ENCODE measurements at regions not wholly inside any gene's neighbourhood (a gene's known extent, or its start where the extent isn't known, plus 50 kb on each side); places are given as distances from the start of the nearest gene placed in this dataset.

DNA sequence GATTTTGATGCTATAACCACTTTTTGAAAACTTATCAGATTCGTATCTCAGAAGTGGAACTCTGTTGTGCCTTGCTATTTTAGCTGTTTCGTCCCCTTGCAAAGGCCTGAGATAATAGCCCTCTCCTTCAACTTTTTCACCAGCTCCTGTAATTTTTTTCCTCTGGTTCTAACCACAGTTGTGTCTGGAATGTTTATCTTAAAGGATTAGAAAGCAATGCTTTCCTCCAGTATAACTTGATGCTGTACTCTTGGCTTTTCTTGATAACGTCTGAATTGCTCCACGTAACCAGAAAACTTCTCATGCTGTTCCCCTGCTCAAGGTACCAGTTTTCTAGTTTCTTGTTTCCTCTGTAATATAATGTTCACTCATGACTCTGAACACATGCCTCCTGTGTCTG lies 209.4 kb downstream of the DTWD2 start:
- no peak for DNase-seq

DNA sequence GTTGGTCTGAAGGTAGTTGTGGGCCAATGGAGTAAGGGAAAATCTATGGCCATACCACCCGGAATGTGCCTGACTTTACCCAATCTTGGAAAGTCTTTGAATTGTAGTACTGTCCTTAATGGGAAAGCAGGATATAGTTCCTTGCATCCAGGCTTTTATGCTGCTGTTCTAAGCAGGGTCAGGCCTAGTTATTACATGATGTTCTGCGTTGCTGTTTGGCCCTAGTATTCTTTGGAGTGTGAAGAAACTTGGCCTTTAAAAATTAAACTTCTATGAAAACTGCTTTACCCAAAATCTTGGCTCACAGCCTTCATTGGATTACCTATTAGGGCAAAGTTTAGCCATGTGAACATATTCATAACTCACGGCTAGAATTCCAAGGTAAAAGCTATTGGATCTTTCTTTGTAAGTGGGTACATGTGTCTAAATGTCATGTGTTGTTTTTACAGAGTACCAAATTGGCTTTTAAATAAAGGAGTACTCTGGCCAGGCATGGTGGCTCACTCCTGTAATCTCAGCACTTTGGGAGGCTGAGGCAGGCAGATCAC lies 211.1 kb downstream of the DTWD2 start:
- DNase-seq, result no peak

- DNase-seq, result no peak
Observed at GRCh38 chr5:118776755-118777154, 211.6 kb downstream of the DTWD2 start.

DNA sequence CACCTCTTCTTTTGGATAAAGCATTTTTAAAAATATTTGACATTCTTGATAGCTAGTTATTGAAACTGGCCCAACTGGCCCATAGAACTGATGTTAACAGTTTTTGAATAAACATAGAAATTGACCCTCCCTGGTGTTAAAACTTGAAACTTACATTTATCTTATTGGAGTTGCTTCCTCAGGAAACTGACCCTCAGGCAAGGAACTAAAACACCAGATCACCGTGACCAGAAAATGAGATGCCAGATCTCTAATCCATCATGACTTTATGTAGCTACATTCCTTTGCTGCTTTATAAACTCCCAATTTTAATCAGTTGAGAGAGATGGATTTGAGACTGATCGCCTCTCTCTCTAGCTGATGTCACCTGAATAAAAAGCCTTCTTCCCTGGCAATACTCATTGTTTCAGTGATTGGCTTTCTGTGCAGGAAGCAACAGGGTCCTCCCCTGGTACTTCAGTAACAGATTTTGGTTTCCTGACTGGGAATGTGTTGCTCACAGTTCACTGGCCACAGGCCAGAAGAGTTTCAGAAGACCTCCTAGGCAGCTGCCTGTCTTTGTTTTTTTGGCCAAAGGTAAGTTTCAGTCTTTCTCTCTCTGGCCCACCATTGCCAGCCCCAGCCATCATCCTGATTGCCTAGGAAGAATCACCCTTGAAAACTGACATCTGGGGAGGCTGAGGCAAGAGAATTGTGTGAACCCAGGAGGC lies 212.4 kb downstream of the DTWD2 start:
- no peak for DNase-seq

DNA sequence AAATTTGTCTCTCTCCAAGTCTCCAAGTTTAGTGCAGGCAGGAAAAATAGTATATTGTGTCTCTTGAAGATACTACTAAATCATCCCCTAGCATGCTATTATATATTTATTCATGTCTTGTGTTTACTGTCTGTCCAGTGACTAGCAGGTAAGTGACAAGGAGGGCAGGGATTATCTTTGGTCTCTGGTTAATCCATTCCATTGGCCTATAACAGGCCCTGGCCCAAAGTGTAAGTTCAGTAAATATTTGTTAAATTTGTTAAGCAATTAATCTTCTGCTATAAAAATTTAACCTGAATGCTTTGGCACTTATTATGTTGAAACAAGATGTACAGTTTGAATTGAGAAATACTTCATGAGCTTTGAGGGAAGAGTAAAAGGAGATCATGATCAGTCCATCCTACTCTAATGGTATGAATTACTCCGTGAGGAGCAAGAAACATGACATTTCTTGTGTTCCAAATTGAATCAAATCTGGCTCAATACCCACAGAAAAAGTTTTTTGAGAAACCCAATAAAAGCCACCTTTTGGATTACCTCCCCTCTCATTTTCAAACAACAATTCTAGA lies 219.7 kb downstream of the DTWD2 start:
- no peak for DNase-seq

DNA sequence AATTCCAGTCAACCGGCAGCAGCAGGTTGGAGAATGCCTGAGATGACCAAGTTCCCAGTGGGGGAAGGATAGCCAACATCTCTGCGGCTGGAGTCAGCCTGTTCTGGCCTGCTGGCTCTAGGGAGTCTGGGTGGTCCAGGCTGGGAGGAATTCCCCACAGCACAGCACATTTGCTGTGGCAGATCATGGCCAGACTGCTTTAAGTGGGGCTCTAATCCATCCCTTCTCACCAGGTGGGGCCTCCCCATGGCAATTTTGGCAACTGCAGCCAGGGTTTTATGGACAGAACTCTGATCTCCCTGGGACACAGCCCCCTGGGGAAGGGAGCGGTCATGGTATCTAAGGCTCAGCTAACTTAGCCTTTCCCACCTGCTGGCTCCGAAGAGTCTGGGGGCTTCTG lies 226.1 kb downstream of the DTWD2 start:
- DNase-seq, result no peak

GRCh38 chr5:118761814-118762213 lies 226.5 kb downstream of the DTWD2 start:
- no peak for DNase-seq

GRCh38 chr5:118752969-118753368 lies 235.4 kb downstream of the DTWD2 start:
- no peak for DNase-seq

DNA sequence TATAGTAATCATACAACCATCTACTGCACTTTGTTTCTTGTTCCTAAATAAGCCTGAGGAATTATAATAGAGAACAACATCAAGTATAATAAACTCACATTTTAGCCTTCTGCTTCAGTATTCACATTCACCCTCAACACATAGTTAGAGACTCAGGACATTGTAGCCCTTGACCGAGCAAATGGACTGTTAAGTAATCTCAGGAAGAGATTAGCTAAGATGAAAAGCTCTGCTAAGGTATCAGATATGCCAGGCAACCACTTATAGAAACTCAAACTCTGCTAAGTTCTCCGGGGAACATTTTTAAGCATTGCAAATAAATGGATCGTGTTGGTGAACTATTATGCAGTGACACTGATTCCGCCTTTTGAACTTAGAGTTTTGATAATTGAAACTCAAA lies 252.0 kb downstream of the DTWD2 start:
- DNase-seq, result no peak

GRCh38 chr5:118733394-118733793 lies 255.0 kb downstream of the DTWD2 start:
- DNase-seq, result no peak

- DNase-seq, result no peak
Observed at GRCh38 chr5:118728191-118728590, 260.2 kb downstream of the DTWD2 start.

- no peak for DNase-seq
Observed at GRCh38 chr5:118726891-118727290, 261.5 kb downstream of the DTWD2 start.

DNA sequence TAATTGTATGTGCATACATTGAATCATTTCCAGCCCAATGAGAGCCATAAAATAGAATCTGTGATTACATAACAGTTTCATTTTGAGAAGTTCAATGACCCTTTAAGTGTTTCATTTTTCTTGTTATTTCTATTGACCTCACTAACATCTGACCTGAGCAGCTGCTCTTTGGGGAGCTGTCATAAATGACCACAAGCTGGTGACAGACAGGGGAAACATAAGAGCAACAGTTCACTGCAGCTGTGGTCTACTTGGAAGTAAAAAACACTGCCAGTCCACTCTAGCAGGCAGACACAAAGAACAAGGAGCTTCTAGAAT lies 265.4 kb downstream of the DTWD2 start:
- DNase-seq, result no peak

DNA sequence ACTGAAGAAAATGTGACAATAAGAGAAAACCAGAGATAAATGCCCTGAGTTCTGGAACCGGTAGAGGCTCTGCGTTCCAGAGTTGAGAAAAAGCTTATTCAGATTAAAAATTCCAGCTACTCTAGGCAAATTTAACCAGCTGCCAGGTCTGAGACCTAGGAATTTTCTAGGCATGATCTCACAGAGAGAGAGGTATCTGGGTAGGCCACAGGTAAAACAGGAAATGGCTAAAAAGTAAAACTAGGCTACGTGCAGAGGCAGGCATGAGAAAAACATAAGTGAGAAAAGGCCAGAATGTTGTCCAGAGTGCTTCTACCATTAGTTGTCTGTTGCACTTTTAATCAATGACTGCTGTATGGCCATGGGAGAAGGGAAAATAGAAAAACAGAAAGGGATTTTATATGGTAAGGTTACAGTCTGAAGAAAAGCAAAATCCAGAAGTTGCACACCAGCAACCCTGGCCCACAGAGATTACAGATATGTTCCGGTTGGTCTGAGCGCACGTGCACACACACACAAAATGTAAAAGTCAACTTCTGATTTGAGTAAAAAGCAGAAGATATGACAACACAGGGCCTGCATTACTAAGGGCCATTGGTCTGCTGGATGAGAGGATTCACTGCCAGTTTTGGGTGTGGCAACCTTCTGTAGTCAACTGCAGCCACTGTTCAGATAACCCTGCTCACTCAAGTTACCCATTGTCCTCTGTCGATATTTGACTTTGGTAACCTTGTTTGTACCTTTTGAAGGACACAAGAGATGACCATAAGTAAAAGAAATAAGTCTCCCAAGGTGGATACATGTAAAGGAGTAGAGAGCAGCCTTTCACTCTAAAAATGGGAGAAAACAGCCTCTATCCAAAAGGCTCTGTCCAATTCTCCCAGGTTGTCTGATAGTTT lies 266.0 kb downstream of the DTWD2 start:
- DNase-seq, result no peak

DNA sequence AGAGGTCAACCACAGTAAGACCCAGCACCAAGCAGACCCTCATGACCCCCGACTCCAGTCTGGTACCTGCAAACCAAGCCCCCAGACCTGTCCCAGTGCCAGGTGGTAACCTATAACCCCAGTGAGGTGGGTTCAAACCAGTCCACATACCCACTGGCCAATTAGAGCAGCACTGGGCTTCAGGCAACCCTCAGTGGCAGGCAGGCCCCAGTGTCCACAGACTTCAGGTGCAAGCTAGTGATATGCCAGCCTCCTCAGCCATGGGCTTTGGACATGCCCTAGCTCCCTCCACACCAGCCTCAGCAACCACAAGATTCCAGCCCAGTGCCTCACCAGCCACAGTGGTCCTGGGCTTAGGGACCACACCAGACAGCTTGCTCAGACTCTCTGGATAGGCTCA lies 276.6 kb downstream of the DTWD2 start:
- DNase-seq, result no peak

GRCh38 chr5:118705959-118706667 lies 282.2 kb downstream of the DTWD2 start:
- no peak for DNase-seq

GRCh38 chr5:118703241-118703640 lies 285.1 kb downstream of the DTWD2 start:
- no peak for DNase-seq

DNA sequence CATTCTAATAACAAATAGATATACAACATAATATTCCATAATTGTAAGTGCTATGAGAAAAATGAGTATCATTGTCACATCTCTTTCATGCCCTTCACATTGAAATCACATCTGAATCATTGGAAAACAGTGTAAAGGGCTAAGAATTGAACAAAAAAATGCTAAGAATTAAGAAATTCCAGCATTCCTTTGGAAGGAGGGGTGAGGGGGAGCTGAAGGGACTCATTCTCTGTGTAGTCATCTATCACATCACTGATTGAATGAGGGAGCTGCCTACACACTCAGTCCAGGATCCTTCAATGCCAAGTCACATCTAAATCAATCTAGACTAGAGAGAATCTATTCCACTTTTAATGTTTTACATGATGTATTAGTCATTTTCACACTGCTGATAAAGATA lies 286.6 kb downstream of the DTWD2 start:
- DNase-seq, result no peak

DNA sequence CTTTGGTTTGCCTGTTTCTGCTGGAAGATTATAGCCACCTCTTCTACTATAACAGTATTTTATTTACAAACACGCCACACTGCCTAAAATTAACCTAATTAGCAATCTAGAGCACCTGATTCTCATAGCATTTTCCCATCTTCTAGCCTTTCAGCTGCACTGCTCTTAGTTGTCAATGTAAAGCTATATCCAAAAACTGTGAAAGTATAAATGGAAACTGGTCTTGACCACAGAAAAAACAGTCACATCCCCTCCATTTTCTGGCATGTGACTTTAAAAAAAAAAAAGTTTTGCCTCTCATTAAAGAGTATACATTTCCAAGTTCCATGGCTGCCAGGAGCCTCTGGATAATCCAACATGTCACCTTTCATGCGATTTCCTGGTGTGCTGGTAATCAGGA lies 287.8 kb downstream of the DTWD2 start:
- DNase-seq, result no peak

- DNase-seq, result no peak
Observed at GRCh38 chr5:118698774-118699173, 289.6 kb downstream of the DTWD2 start.

DNA sequence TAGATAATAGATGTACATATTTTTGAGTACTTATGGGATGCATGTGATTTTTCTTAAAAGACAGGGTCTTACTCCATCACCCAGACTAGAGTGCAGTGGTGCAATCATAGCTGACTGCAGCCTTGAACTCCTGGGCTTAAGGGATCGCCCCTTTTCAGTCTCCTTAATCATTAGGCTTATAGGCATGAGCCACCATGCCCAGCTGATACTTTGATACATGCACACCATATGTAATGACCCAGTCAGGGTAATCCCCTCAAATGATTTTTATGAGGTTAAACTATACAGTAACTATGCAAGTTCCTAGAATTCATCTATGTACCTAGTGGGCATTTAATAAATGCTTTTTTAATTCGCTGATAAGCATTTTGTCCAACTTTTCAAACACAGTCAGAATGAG lies 292.3 kb downstream of the DTWD2 start:
- DNase-seq, result no peak

DNA sequence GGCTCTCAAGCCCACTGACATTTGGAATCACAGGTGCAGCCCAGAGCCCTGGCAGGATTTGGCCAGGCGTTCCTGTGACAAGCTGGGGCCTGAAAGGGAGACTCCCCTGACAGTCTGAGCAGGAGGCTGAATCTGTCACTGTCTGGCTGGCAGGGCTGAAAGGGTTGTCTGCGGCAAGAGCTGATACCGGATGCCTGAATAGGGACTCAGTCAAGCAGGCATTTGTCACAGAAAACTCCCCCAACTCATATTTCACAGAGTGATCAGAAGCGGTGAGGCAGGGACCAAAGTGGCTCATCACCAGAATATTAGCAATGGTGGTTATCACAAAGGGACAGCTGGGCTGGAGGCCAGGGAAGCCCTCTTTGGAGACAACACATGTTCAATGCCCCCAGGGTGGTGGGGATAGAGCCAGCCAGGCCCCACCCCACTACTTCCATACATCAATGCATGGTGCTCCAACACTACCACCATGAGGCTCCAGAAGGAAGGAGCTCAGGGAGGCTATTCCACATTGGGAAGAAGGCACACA lies 295.5 kb downstream of the DTWD2 start:
- DNase-seq, result no peak

Data from CD4-positive, alpha-beta T cell treated with Interleukin-1 beta for 1 hour (primary cell).